HFFc6 (cell line): ENCODE measurements at regions not wholly inside any gene's neighbourhood (a gene's known extent, or its start where the extent isn't known, plus 50 kb on each side); places are given as distances from the start of the nearest gene placed in this dataset.

Experiments
- DNase-seq: peaks from one replicate; pipeline ENCODE4 v3.0.0-alpha.2; 2018
- H3K27ac Mint-ChIP-seq: 2 replicates; pipeline ENCODE4 v1.8.0; 2020; ENCODE audit warnings: mild to moderate bottlenecking, mixed read lengths
- H3K27me3 Mint-ChIP-seq: 2 replicates; pipeline ENCODE4 v1.8.0; 2021; ENCODE audit warnings: mild to moderate bottlenecking, moderate library complexity, mixed read lengths; ENCODE audit not compliant: insufficient read depth
- H3K36me3 Mint-ChIP-seq: 2 replicates; pipeline ENCODE4 v1.8.0; 2021; ENCODE audit warnings: low read depth, mixed read lengths
- H3K4me1 Mint-ChIP-seq: 2 replicates; pipeline ENCODE4 v1.8.0; 2020; ENCODE audit warnings: low read depth, mixed read lengths
- H3K4me3 Mint-ChIP-seq: 2 replicates; pipeline ENCODE4 v1.8.0; 2020; ENCODE audit warnings: mild to moderate bottlenecking, moderate library complexity, mixed read lengths
- H3K9me3 Mint-ChIP-seq: 2 replicates; pipeline ENCODE4 v1.8.0; 2020; ENCODE audit warnings: mild to moderate bottlenecking, mixed read lengths
- TF ChIP-seq, protein P1 (sequence below): fragments of 200-600 bp; sonication (generic); IDR thresholded peaks from 2 replicates; pipeline ENCODE4 v1.5.0; 2021; ENCODE audit warnings: antibody characterized with exemption, mild to moderate bottlenecking

DNA sequence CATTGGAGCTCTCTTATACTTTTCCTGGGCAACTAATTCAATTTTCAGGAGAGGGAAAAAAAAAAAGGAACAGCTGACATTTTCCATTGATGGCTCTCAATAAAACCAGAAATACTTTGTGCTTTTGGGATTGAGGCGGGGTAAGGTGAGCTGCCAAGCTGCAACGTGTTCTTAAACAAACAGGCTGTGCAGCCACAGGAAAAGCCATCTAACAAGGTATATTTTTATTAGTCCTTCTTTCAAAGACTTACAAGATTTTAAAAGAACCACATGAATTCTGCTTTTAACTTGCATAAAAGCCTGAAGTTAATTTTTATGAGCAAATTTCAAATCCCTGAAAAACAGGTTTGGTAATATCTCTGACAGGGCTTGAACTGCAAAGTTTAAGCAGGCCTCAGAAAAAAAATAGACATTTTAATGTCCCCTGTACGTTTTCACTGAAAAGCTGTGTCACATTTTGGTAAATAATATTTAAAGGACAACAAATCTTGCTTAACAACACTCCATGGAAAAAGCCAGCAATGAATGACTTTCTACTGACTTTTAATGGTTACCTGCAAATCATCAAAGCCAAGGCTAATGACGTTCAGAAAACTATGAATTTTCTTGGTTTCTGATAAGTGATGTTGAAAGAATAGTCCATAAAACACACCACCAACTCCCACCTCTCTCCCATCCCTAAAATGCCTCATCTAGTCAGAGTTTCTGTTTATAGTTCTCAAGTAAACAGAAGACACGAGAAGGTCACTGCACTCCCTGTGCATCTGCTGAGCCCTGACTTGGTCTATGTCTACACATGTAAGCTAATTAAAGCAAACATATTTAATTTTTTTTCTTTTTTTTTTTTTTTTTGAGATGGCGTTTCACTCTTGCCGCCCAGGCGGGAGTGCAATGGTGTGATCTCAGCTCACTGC lies 433.6 kb downstream of the PIK3R1 start:
- Mint-ChIP-seq H3K27me3 (peaks cover 2% of the 10 kb centered on the region), H3K36me3 (no peaks in the 10 kb centered on the region), H3K27ac (no peak overlapping the region), H3K9me3 (no peaks in the 10 kb centered on the region), H3K4me1 (peaks cover 11% of the 10 kb centered on the region), H3K4me3 (no peak overlapping the region)
- no peak for DNase-seq
- TF ChIP-seq, protein P1, sequence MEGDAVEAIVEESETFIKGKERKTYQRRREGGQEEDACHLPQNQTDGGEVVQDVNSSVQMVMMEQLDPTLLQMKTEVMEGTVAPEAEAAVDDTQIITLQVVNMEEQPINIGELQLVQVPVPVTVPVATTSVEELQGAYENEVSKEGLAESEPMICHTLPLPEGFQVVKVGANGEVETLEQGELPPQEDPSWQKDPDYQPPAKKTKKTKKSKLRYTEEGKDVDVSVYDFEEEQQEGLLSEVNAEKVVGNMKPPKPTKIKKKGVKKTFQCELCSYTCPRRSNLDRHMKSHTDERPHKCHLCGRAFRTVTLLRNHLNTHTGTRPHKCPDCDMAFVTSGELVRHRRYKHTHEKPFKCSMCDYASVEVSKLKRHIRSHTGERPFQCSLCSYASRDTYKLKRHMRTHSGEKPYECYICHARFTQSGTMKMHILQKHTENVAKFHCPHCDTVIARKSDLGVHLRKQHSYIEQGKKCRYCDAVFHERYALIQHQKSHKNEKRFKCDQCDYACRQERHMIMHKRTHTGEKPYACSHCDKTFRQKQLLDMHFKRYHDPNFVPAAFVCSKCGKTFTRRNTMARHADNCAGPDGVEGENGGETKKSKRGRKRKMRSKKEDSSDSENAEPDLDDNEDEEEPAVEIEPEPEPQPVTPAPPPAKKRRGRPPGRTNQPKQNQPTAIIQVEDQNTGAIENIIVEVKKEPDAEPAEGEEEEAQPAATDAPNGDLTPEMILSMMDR, result no peak

DNA sequence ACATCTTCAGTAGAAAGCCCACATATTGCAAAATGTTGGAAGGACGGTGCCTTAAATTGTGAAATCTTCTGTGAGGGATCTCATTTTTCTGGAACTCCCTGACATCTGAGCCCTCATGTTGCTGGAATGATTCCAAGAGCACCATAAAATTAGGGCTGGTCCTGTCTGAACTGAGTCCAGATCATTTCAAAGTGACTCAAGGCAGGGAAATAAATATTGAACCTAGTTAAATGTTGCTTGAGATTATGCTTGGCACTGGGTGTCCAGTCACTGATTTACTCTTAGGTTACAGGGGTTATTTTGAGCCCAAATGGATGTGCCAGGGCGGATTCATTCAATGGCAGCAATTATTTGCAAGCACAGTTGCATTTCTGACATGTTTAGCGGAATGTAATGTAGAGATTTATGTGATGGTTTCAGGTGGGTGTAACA lies 437.0 kb downstream of the PIK3R1 start:
- Mint-ChIP-seq H3K4me3 (no peak overlapping the region), H3K4me1 (peaks cover 12% of the 10 kb centered on the region)

DNA sequence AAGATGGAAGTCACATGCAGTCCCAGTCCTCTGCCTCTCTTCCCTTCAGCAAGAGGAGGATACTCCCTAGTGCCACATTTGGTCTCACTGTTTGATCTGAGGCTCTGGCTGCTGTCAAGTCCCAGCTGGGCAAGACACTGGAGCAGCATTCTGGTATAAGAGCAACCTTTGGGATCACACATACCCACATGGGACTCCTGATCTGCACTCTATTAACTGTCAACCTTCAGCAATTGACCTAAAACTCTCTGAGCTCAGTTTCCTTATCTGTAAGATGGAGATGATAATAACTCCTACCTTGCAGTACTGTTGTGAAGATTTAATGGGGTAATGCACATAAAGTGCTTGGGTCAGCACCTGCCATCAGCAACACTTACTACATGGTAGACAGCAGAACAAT lies 437.9 kb downstream of the PIK3R1 start:
- H3K27ac Mint-ChIP-seq, result no peak overlapping the region
- H3K9me3 Mint-ChIP-seq, result no peaks in the 10 kb centered on the region
- H3K36me3 Mint-ChIP-seq, result no peaks in the 10 kb centered on the region
- H3K4me1 Mint-ChIP-seq, result peaks cover 21% of the 10 kb centered on the region
- DNase-seq, result no peak
- TF ChIP-seq, protein P1, result no peak
- no peak overlapping the region for H3K4me3 Mint-ChIP-seq
- H3K27me3 Mint-ChIP-seq, result peaks cover 3% of the 10 kb centered on the region

More for the DNA sequence above, 437.0 kb downstream of the PIK3R1 start:
- Mint-ChIP-seq H3K27ac (no peak overlapping the region), H3K27me3 (peaks cover 3% of the 10 kb centered on the region), H3K9me3 (no peaks in the 10 kb centered on the region), H3K36me3 (no peaks in the 10 kb centered on the region)
- peak; percentile 29 for DNase-seq
- TF ChIP-seq, protein P1, result no peak

DNA sequence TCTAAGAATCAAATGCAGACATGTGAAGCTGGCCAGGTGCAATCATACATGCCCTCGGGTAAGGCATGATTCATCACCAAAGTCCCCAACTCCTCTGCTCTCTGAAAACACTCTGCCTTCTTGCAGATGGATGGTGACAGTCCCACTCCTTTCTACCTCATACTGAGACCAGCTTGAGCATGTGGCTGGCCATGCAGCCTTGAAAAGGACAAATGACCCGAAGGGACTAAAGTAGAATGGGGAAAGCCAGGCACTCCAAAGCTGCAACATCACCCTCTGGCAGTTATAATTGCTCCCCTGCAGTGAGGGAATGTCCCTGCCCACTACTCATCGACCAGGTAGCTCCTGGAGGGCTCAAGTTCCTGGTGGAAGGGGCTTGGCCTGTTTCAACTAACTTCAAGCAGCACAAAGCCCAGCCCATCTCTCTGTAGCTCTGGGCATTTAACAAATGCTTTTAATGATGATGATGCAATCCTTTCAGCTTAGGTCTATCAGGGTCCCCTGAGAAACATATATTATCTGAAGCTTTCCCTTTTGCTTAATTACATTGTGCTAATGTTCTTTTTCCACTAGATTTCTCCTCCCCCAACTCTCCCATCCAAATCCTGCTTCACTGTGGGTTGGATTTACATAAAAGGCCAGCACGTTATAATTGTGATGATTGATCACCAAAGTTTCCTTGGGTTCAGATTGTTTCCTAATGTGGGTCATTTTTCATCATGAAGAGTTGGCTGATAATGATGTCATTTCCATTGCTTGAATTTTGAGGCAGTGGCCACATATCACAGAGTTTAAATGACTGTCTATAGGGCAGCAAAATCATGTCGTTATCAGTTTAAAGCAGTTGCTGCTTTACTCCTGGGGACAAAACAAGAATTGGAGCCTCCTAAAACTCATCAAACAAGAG lies 436.5 kb upstream of the SLC30A5 start:
- TF ChIP-seq, protein P1, result no peak
- peaks cover 49% of the 10 kb centered on the region for H3K4me1 Mint-ChIP-seq
- no peaks in the 10 kb centered on the region; the same call in 1 of the 2 replicates for H3K9me3 Mint-ChIP-seq
- no peak overlapping the region for H3K4me3 Mint-ChIP-seq
- no peak overlapping the region for H3K27ac Mint-ChIP-seq
- no peak for DNase-seq
- H3K27me3 Mint-ChIP-seq, result peaks cover 5% of the 10 kb centered on the region; the same call in 1 of the 2 replicates
- no peaks in the 10 kb centered on the region for H3K36me3 Mint-ChIP-seq

DNA sequence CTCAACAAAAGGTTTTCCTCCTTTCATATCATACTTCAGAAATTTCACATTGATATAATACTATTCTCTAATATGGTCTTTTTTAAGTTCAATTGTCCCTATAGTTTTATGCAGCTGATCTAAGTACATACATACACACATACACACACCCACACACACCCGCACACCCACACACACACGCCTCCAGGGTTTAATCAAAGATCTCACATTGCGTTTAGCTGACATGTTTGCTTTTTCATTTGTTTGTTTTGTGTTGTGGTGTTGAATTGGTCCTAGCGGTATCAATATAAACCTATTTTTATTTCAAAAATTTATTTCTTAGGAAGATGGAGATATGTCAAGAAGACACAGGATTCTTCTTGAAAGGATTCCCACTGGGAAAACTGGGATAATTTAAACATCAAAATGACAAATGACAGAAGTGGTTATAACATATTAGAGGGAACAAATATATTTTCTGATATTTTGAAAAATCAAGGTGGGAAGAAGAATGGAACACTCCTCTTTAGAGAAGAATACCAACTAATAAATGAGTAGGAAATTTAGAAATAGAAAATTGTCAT lies 434.9 kb upstream of the SLC30A5 start:
- peaks cover 5% of the 10 kb centered on the region; the same call in 1 of the 2 replicates for H3K27me3 Mint-ChIP-seq
- peaks cover 1% of the 10 kb centered on the region; the same call in 1 of the 2 replicates for H3K9me3 Mint-ChIP-seq
- no peaks in the 10 kb centered on the region for H3K36me3 Mint-ChIP-seq
- TF ChIP-seq, protein P1, result no peak
- H3K4me3 Mint-ChIP-seq, result no peak overlapping the region
- H3K27ac Mint-ChIP-seq, result no peak overlapping the region
- peaks cover 40% of the 10 kb centered on the region for H3K4me1 Mint-ChIP-seq
- DNase-seq, result no peak
